Tibial nerve (tissue), 4 donors: ENCODE measurements at regions not wholly inside any gene's neighbourhood (a gene's known extent, or its start where the extent isn't known, plus 50 kb on each side); places are given as distances from the start of the nearest gene placed in this dataset. TPM values are rescaled to one million over a fixed set of nuclear protein-coding genes. Genes with fewer than 3 reads are reported as not detected.

Source experiments
- DNase-seq, 2 donors: peaks; one replicate each; pipeline ENCODE4 v3.0.0-alpha.2; 2019; ENCODE audit warnings: low spot score in 2 of 2
- H3K27ac ChIP-seq, 4 donors: fragments of 200-600 bp; sonication (generic) in 3 of 4; one replicate each; pipeline ENCODE4 v1.5.1; 2017 to 2019; ENCODE audit warnings: mild to moderate bottlenecking in 1 of 4
- H3K27me3 ChIP-seq, 2 donors: fragments of 200-600 bp; sonication (generic) in 1 of 2; one replicate each; pipeline versions ENCODE4 v1.5.1 to v1.6.0; 2017 to 2019
- H3K36me3 ChIP-seq, 3 donors: fragments of 200-600 bp; sonication (generic); one replicate each; pipeline ENCODE4 v1.5.1; 2018 to 2019
- H3K4me1 ChIP-seq, 4 donors: fragments of 200-600 bp; sonication (generic) in 3 of 4; one replicate each; pipeline ENCODE4 v1.5.1; 2017 to 2019
- H3K4me3 ChIP-seq, 4 donors: fragments of 200-600 bp; sonication (generic) in 3 of 4; one replicate each; pipeline ENCODE4 v1.5.1; 2017 to 2019; ENCODE audit warnings: mild to moderate bottlenecking in 1 of 4, moderate library complexity in 1 of 4
- H3K9me3 ChIP-seq, 4 donors: fragments of 200-600 bp; sonication (generic) in 3 of 4; one replicate each; pipeline ENCODE4 v1.5.1; 2017 to 2019
- EP300 ChIP-seq, 2 donors: sonication (generic); formaldehyde crosslinking; IDR thresholded peaks; one replicate each; pipeline ENCODE4 v1.6.1; 2017; ENCODE audit warnings: antibody characterized with exemption in 2 of 2, mild to moderate bottlenecking in 1 of 2
- POLR2A ChIP-seq, 2 donors: fragments of 450-650 bp; IDR thresholded peaks; one replicate each; pipeline ENCODE4 v1.6.1; 2017; ENCODE audit warnings: antibody characterized with exemption in 2 of 2, mild to moderate bottlenecking in 2 of 2, moderate library complexity in 2 of 2
- WGBS, 2 donors: methylation state at CpG; one replicate each; pipeline ENCODE4 v1.1.5; 2018; 5-methylcytosine and 5-hydroxymethylcytosine counted together
- small RNA-seq: library from RNA; depleted of rRNA; stranded (forward); fragments of <200 nt; gene quantifications from one replicate; pipeline ENCODE3, GENCODE V24; 2016
- TF ChIP-seq, protein P1 (sequence below), 5 experiments: fragments of 200-600 bp in 3 of 5; fragments of 450-650 bp in 2 of 5; sonication (generic) in 3 of 5; IDR thresholded peaks; one replicate each; pipeline ENCODE4 v1.5.1; 2016 to 2019; ENCODE audit warnings: antibody characterized with exemption in 5 of 5, mild to moderate bottlenecking in 3 of 5, moderate library complexity in 2 of 5

GRCh38 chr2:9791711-9792110 is 51.6 kb upstream of the TAF1B start:
- Histone ChIP-seq H3K27ac (no peak overlapping the region), H3K27me3 (no peaks in the 10 kb centered on the region), H3K36me3 (no peaks in the 10 kb centered on the region), H3K4me3 (no peak overlapping the region), H3K4me1 (peaks cover 0 to 5% (median 0%) of the 10 kb centered on the region in 4 donors), H3K9me3 (peaks cover 0 to 6% (median 0%) of the 10 kb centered on the region in 4 donors)
- TF ChIP-seq, protein P1, sequence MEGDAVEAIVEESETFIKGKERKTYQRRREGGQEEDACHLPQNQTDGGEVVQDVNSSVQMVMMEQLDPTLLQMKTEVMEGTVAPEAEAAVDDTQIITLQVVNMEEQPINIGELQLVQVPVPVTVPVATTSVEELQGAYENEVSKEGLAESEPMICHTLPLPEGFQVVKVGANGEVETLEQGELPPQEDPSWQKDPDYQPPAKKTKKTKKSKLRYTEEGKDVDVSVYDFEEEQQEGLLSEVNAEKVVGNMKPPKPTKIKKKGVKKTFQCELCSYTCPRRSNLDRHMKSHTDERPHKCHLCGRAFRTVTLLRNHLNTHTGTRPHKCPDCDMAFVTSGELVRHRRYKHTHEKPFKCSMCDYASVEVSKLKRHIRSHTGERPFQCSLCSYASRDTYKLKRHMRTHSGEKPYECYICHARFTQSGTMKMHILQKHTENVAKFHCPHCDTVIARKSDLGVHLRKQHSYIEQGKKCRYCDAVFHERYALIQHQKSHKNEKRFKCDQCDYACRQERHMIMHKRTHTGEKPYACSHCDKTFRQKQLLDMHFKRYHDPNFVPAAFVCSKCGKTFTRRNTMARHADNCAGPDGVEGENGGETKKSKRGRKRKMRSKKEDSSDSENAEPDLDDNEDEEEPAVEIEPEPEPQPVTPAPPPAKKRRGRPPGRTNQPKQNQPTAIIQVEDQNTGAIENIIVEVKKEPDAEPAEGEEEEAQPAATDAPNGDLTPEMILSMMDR (IDR thresholded peaks at IDR 0.05) = no peak
- no peak for TF ChIP-seq POLR2A (IDR thresholded peaks at IDR 0.05)
- no peak for TF ChIP-seq EP300 (IDR thresholded peaks at IDR 0.05)
- 59 to 61% methylated on average over 4 of the region's 4 CpGs for WGBS, 2 donors
- no peak for DNase-seq

GRCh38 chr2:9793156-9793917 is 49.9 kb upstream of the TAF1B start:
- WGBS, 2 donors = 69 to 77% methylated on average over 12 to 13 of the region's 13 CpGs
- TF ChIP-seq, protein P1 (IDR thresholded peaks at IDR 0.05) = no peak
- no peak for DNase-seq

More at GRCh38 chr2:9793156-9793917, 49.9 kb upstream of the TAF1B start:
- Histone ChIP-seq H3K4me1 (peaks cover 0 to 5% (median 0%) of the 10 kb centered on the region in 4 donors), H3K27ac (no peak overlapping the region), H3K9me3 (peaks cover 0 to 2% (median 0%) of the 10 kb centered on the region in 4 donors), H3K27me3 (no peaks in the 10 kb centered on the region), H3K4me3 (no peak overlapping the region), H3K36me3 (no peaks in the 10 kb centered on the region)

Small RNA genes lying in the stretch of these regions (small RNA-seq; reads per million reads assigned to genes)
- gene AC082651.2 (not detected), gene RNU4-73P (not detected)
